GM23338 (cell line): ENCODE measurements at regions not wholly inside any gene's neighbourhood (a gene's known extent, or its start where the extent isn't known, plus 50 kb on each side); places are given as distances from the start of the nearest gene placed in this dataset.

Experiments
- ATAC-seq: fragments of 200-7000 bp; cut with Tn5 transposase; 3 replicates; pipeline ENCODE4 v1.9.1; 2020
- DNase-seq: peaks from one replicate; pipeline ENCODE4 v3.0.0-alpha.2; 2015; ENCODE audit warnings: low spot score
- H2AFZ ChIP-seq: fragments of 200-600 bp; sonication (generic); 2 replicates; pipeline ENCODE4 v1.8.0; 2016; ENCODE audit warnings: antibody characterized with exemption, mild to moderate bottlenecking, moderate library complexity
- H3F3A ChIP-seq: fragments of 200-600 bp; sonication (generic); replicated peaks from 2 replicates; pipeline ENCODE4 v1.8.0; 2017; ENCODE audit warnings: antibody characterized with exemption, mixed run types, low read depth
- H3K27ac ChIP-seq: fragments of 200-600 bp; sonication (generic); 2 replicates; pipeline ENCODE4 v1.6.1; 2016; ENCODE audit warnings: low read depth
- H3K27me3 ChIP-seq: fragments of 200-600 bp; sonication (generic); 2 replicates; pipeline ENCODE4 v1.8.0; 2016; ENCODE audit warnings: mild to moderate bottlenecking, mixed run types, moderate library complexity; ENCODE audit not compliant: insufficient read depth
- H3K36me3 ChIP-seq: fragments of 200-600 bp; sonication (generic); 2 replicates; pipeline ENCODE4 v1.8.0; 2016; ENCODE audit warnings: mild to moderate bottlenecking; ENCODE audit not compliant: insufficient read depth
- H3K4me1 ChIP-seq: fragments of 200-600 bp; sonication (generic); 2 replicates; pipeline ENCODE4 v1.8.0; 2016; ENCODE audit warnings: mild to moderate bottlenecking, moderate library complexity; ENCODE audit not compliant: insufficient read depth
- H3K4me2 ChIP-seq: fragments of 200-600 bp; sonication (generic); 2 replicates; pipeline ENCODE4 v1.7.1; 2017; ENCODE audit warnings: mixed run types
- H3K4me3 ChIP-seq: fragments of 200-600 bp; sonication (generic); 2 replicates; pipeline ENCODE4 v1.6.1; 2016; ENCODE audit warnings: mixed run types
- H3K79me2 ChIP-seq: fragments of 200-600 bp; sonication (generic); replicated peaks from 2 replicates; pipeline ENCODE4 v1.8.0; 2017; ENCODE audit warnings: mild to moderate bottlenecking; ENCODE audit not compliant: insufficient read depth
- H3K9me2 ChIP-seq: fragments of 200-600 bp; sonication (generic); 2 replicates; pipeline ENCODE4 v1.8.0; 2017; ENCODE audit not compliant: insufficient read depth
- H4K20me1 ChIP-seq: fragments of 200-600 bp; sonication (generic); replicated peaks from 2 replicates; pipeline ENCODE4 v1.8.0; 2017; ENCODE audit warnings: mild to moderate bottlenecking; ENCODE audit not compliant: insufficient read depth
- H3K27ac Mint-ChIP-seq: 2 replicates; pipeline ENCODE4 v1.8.0; 2020; ENCODE audit warnings: inconsistent platforms, mild to moderate bottlenecking, moderate library complexity, mixed read lengths
- H3K27me3 Mint-ChIP-seq: 3 replicates; pipeline ENCODE4 v1.8.0; 2022; ENCODE audit warnings: low read depth, mild to moderate bottlenecking, moderate library complexity, mixed read lengths, inconsistent platforms; ENCODE audit not compliant: insufficient read depth, poor library complexity
- H3K36me3 Mint-ChIP-seq: 3 replicates; pipeline ENCODE4 v1.8.0; 2021; ENCODE audit warnings: low read depth, mild to moderate bottlenecking, inconsistent platforms, moderate library complexity, mixed read lengths
- H3K4me1 Mint-ChIP-seq: 3 replicates; pipeline ENCODE4 v1.8.0; 2020; ENCODE audit warnings: mild to moderate bottlenecking, inconsistent platforms, mixed read lengths
- H3K4me3 Mint-ChIP-seq: 3 replicates; pipeline ENCODE4 v1.8.0; 2021; ENCODE audit warnings: moderate library complexity, mild to moderate bottlenecking, inconsistent platforms, mixed read lengths
- H3K9me3 Mint-ChIP-seq: 3 replicates; pipeline ENCODE4 v1.8.0; 2020; ENCODE audit warnings: moderate library complexity, mild to moderate bottlenecking, inconsistent platforms, mixed read lengths
- CTCF ChIP-seq, 2 experiments: fragments of 200-600 bp in 1 of 2; sonication (generic) in 1 of 2; conservative IDR thresholded peaks; 2 replicates each; pipeline versions ENCODE4 v1.5.1 to v1.6.1; 2016 to 2017; ENCODE audit warnings: antibody characterized with exemption in 2 of 2, low read depth in 2 of 2, mild to moderate bottlenecking in 2 of 2, moderate library complexity in 1 of 2
- STAT1 ChIP-seq: IDR thresholded peaks from one replicate; pipeline ENCODE4 v1.6.1; 2016; ENCODE audit warnings: antibody characterized with exemption; ENCODE audit not compliant: unreplicated experiment
- ZNF114 ChIP-seq: fragments of 250-450 bp; sonication (Bioruptor Pico); IDR thresholded peaks from 2 replicates; pipeline ENCODE4 v1.5.0; 2020; ENCODE audit warnings: mild to moderate bottlenecking, moderate library complexity
- TF ChIP-seq, protein P1 (sequence below): fragments of 250-450 bp; sonication (Bioruptor Pico); IDR thresholded peaks from 2 replicates; pipeline ENCODE4 v1.5.0; 2020; ENCODE audit warnings: mild to moderate bottlenecking, moderate library complexity
- TF ChIP-seq, protein P2 (sequence below): IDR thresholded peaks from 2 replicates; pipeline ENCODE4 v1.6.1; 2016; ENCODE audit warnings: antibody characterized with exemption

GRCh38 chr10:89120931-89121763, 86.0 kb downstream of the CH25H start (continued):
- TF ChIP-seq, protein P1, sequence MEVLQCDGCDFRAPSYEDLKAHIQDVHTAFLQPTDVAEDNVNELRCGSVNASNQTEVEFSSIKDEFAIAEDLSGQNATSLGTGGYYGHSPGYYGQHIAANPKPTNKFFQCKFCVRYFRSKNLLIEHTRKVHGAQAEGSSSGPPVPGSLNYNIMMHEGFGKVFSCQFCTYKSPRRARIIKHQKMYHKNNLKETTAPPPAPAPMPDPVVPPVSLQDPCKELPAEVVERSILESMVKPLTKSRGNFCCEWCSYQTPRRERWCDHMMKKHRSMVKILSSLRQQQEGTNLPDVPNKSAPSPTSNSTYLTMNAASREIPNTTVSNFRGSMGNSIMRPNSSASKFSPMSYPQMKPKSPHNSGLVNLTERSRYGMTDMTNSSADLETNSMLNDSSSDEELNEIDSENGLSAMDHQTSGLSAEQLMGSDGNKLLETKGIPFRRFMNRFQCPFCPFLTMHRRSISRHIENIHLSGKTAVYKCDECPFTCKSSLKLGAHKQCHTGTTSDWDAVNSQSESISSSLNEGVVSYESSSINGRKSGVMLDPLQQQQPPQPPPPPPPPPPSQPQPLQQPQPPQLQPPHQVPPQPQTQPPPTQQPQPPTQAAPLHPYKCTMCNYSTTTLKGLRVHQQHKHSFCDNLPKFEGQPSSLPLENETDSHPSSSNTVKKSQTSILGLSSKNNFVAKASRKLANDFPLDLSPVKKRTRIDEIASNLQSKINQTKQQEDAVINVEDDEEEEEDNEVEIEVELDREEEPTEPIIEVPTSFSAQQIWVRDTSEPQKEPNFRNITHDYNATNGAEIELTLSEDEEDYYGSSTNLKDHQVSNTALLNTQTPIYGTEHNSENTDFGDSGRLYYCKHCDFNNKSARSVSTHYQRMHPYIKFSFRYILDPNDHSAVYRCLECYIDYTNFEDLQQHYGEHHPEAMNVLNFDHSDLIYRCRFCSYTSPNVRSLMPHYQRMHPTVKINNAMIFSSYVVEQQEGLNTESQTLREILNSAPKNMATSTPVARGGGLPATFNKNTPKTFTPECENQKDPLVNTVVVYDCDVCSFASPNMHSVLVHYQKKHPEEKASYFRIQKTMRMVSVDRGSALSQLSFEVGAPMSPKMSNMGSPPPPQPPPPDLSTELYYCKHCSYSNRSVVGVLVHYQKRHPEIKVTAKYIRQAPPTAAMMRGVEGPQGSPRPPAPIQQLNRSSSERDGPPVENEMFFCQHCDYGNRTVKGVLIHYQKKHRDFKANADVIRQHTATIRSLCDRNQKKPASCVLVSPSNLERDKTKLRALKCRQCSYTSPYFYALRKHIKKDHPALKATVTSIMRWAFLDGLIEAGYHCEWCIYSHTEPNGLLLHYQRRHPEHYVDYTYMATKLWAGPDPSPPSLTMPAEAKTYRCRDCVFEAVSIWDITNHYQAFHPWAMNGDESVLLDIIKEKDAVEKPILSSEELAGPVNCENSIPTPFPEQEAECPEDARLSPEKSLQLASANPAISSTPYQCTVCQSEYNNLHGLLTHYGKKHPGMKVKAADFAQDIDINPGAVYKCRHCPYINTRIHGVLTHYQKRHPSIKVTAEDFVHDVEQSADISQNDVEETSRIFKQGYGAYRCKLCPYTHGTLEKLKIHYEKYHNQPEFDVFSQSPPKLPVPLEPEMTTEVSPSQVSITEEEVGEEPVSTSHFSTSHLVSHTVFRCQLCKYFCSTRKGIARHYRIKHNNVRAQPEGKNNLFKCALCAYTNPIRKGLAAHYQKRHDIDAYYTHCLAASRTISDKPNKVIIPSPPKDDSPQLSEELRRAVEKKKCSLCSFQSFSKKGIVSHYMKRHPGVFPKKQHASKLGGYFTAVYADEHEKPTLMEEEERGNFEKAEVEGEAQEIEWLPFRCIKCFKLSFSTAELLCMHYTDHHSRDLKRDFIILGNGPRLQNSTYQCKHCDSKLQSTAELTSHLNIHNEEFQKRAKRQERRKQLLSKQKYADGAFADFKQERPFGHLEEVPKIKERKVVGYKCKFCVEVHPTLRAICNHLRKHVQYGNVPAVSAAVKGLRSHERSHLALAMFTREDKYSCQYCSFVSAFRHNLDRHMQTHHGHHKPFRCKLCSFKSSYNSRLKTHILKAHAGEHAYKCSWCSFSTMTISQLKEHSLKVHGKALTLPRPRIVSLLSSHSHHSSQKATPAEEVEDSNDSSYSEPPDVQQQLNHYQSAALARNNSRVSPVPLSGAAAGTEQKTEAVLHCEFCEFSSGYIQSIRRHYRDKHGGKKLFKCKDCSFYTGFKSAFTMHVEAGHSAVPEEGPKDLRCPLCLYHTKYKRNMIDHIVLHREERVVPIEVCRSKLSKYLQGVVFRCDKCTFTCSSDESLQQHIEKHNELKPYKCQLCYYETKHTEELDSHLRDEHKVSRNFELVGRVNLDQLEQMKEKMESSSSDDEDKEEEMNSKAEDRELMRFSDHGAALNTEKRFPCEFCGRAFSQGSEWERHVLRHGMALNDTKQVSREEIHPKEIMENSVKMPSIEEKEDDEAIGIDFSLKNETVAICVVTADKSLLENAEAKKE (CRISPR knock-in tag), result no peak
- TF ChIP-seq CTCF (conservative IDR thresholded peaks at IDR 0.05; ENCODE audit: low read depth in 2 of 2) (no peak), STAT1 (no peak)

DNA sequence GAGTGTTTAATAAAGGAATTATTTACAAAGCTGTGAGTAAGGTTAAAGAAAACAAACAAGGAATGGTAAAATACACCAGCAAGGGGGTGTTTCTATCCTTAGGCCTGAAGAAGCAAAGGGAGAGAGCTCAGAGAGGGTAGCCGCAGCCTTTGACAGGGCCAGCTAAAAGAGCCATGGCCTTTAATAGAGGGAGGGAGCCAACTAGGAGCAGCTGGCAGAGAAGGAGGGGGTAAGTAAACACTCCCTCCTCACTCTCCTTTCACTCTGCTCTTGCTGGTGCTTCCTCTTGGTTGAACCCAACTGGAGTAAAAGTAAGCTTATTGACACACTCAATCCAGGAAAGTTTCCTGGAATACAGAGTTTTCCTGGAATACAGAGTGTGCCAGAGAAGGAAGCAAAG, 87.5 kb downstream of the CH25H start:
- no peaks in the 10 kb centered on the region for H3K36me3 ChIP-seq
- peak; percentile 18 for DNase-seq
- H3F3A ChIP-seq, result no peaks in the 10 kb centered on the region
- no peaks in the 10 kb centered on the region for H3K4me1 Mint-ChIP-seq
- no peaks in the 10 kb centered on the region for H3K27me3 Mint-ChIP-seq
- H3K4me1 ChIP-seq, result no peaks in the 10 kb centered on the region
- H3K4me2 ChIP-seq, result no peak overlapping the region
- H3K4me3 ChIP-seq, result no peak overlapping the region
- H3K4me3 Mint-ChIP-seq, result no peak overlapping the region
- H3K27me3 ChIP-seq, result no peaks in the 10 kb centered on the region
- H3K27ac ChIP-seq, result no peak overlapping the region
- H3K27ac Mint-ChIP-seq, result no peak overlapping the region
- H2AFZ ChIP-seq, result 0 out of 2 replicates have a peak overlapping the region, but pooled peaks have one; percentile 2
- H3K36me3 Mint-ChIP-seq, result no peaks in the 10 kb centered on the region
- H4K20me1 ChIP-seq, result no peaks in the 10 kb centered on the region
- H3K9me3 Mint-ChIP-seq, result no peaks in the 10 kb centered on the region
- peak; percentile 52 for ATAC-seq
- H3K9me2 ChIP-seq, result no peaks in the 10 kb centered on the region; the same call in 1 of the 2 replicates
- no peaks in the 10 kb centered on the region for H3K79me2 ChIP-seq
- no peak for TF ChIP-seq ZNF114 (CRISPR knock-in tag)
- TF ChIP-seq, protein P2, sequence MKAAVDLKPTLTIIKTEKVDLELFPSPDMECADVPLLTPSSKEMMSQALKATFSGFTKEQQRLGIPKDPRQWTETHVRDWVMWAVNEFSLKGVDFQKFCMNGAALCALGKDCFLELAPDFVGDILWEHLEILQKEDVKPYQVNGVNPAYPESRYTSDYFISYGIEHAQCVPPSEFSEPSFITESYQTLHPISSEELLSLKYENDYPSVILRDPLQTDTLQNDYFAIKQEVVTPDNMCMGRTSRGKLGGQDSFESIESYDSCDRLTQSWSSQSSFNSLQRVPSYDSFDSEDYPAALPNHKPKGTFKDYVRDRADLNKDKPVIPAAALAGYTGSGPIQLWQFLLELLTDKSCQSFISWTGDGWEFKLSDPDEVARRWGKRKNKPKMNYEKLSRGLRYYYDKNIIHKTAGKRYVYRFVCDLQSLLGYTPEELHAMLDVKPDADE, result no peak
- TF ChIP-seq, protein P1 (CRISPR knock-in tag), result no peak
